ENCODE measurements at regions not wholly inside any gene's neighbourhood (a gene's known extent, or its start where the extent isn't known, plus 50 kb on each side); places are given as distances from the start of the nearest gene placed in this dataset.
"Not testable (repeated sequence)": the region's sequence is repeated elsewhere in the genome, so short reads cannot be mapped to it uniquely, and the experiment has no call there.

DNA sequence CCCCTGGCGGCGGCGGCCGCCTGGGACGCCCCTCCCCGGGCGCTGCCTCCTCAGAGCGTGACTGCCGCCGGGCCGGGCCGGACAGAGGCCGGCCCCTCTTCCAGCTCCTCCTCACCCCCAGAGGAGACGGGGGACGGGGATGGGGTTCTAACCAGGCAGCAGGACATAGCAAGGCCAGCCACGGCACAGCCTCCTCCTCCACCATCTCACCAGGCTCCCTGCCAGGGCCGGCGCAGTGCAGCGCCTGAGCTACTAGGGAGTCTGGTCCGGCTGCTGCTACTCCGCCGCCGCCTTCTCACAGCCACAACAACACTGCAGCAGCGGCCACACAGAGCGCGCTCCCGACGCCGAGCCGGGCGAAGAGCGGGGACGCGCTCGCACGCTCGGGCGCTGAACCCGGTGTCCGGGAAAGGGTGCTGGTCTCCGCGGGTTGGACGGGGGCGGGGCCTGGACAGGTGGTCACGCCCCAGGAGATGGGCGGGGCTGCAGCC is 112.3 kb downstream of the POTEC start:
- H2AFZ ChIP-seq (ENCODE audit: low read length); FAIRE-seq; H3K9me3 ChIP-seq (ENCODE audit: low read length); CTCF ChIA-PET (ENCODE audit: low intra/inter-chr PET ratio, low total read pairs); intact Hi-C loops (cut with micrococcal nuclease; ENCODE audit: unreplicated experiment); in situ Hi-C loops (cut with HindIII; ENCODE audit: extremely low pct_ligation_motif_present, low pct_unique_long_range_greater_than_20kb); H3K9ac ChIP-seq (ENCODE audit: insufficient read depth, low read depth, low read length); POLR2A ChIA-PET; H3K36me3 ChIP-seq (replicated peaks in 1 of 2; ENCODE audit: control insufficient read depth in 1 of 2, insufficient read depth in 2 of 2, low read length in 2 of 2); H4K20me1 ChIP-seq (ENCODE audit: insufficient read depth, low read length); H3K27me3 ChIP-seq (ENCODE audit: control insufficient read depth in 1 of 2, insufficient read depth in 2 of 2, low read length in 2 of 2); H3K27ac ChIP-seq (ENCODE audit: extremely low read length, insufficient read depth, low read length); H3K4me1 ChIP-seq (ENCODE audit: insufficient read depth, low read length); H3K79me2 ChIP-seq (ENCODE audit: insufficient read depth, low read length); BruUV-seq (replicated peaks): not testable (repeated sequence)
- TF ChIP-seq, protein P1, sequence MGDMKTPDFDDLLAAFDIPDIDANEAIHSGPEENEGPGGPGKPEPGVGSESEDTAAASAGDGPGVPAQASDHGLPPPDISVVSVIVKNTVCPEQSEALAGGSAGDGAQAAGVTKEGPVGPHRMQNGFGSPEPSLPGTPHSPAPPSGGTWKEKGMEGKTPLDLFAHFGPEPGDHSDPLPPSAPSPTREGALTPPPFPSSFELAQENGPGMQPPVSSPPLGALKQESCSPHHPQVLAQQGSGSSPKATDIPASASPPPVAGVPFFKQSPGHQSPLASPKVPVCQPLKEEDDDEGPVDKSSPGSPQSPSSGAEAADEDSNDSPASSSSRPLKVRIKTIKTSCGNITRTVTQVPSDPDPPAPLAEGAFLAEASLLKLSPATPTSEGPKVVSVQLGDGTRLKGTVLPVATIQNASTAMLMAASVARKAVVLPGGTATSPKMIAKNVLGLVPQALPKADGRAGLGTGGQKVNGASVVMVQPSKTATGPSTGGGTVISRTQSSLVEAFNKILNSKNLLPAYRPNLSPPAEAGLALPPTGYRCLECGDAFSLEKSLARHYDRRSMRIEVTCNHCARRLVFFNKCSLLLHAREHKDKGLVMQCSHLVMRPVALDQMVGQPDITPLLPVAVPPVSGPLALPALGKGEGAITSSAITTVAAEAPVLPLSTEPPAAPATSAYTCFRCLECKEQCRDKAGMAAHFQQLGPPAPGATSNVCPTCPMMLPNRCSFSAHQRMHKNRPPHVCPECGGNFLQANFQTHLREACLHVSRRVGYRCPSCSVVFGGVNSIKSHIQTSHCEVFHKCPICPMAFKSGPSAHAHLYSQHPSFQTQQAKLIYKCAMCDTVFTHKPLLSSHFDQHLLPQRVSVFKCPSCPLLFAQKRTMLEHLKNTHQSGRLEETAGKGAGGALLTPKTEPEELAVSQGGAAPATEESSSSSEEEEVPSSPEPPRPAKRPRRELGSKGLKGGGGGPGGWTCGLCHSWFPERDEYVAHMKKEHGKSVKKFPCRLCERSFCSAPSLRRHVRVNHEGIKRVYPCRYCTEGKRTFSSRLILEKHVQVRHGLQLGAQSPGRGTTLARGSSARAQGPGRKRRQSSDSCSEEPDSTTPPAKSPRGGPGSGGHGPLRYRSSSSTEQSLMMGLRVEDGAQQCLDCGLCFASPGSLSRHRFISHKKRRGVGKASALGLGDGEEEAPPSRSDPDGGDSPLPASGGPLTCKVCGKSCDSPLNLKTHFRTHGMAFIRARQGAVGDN (CRISPR knock-in tag; IDR thresholded peaks at IDR 0.05) = peak; percentile 43
- TF ChIP-seq KDM2A (CRISPR knock-in tag; IDR thresholded peaks at IDR 0.05; ENCODE audit: borderline replicate concordance, low read depth) = peak; percentile 51; the same call in 1 of the 2 replicates
- TF ChIP-seq ZNF3 (CRISPR knock-in tag; IDR thresholded peaks at IDR 0.05) = peak; percentile 62; the same call in 1 of the 2 replicates
- TF ChIP-seq PHF8 (CRISPR knock-in tag; IDR thresholded peaks at IDR 0.05) = 0 out of 2 replicates have a peak, but pooled peaks have one; percentile 13
- TF ChIP-seq, protein P2, sequence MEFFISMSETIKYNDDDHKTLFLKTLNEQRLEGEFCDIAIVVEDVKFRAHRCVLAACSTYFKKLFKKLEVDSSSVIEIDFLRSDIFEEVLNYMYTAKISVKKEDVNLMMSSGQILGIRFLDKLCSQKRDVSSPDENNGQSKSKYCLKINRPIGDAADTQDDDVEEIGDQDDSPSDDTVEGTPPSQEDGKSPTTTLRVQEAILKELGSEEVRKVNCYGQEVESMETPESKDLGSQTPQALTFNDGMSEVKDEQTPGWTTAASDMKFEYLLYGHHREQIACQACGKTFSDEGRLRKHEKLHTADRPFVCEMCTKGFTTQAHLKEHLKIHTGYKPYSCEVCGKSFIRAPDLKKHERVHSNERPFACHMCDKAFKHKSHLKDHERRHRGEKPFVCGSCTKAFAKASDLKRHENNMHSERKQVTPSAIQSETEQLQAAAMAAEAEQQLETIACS (CRISPR knock-in tag; IDR thresholded peaks at IDR 0.05) = peak; percentile 91
- TF ChIP-seq SAP130 (CRISPR knock-in tag; IDR thresholded peaks at IDR 0.05; ENCODE audit: low read depth) = 0 out of 2 replicates have a peak, but pooled peaks have one; percentile 32
- TF ChIP-seq HNRNPLL (IDR thresholded peaks at IDR 0.05; ENCODE audit: low read depth, low read length, poor library complexity, severe bottlenecking) = peak; percentile 28
- TF ChIP-seq GABPB1 (CRISPR knock-in tag; IDR thresholded peaks at IDR 0.05) = peak; percentile 54; the same call in 1 of the 2 replicates
- TF ChIP-seq, protein P3, sequence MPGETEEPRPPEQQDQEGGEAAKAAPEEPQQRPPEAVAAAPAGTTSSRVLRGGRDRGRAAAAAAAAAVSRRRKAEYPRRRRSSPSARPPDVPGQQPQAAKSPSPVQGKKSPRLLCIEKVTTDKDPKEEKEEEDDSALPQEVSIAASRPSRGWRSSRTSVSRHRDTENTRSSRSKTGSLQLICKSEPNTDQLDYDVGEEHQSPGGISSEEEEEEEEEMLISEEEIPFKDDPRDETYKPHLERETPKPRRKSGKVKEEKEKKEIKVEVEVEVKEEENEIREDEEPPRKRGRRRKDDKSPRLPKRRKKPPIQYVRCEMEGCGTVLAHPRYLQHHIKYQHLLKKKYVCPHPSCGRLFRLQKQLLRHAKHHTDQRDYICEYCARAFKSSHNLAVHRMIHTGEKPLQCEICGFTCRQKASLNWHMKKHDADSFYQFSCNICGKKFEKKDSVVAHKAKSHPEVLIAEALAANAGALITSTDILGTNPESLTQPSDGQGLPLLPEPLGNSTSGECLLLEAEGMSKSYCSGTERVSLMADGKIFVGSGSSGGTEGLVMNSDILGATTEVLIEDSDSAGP (CRISPR knock-in tag; IDR thresholded peaks at IDR 0.05; ENCODE audit: borderline replicate concordance) = peak; percentile 38; the same call in 1 of the 2 replicates
- TF ChIP-seq, protein P4, sequence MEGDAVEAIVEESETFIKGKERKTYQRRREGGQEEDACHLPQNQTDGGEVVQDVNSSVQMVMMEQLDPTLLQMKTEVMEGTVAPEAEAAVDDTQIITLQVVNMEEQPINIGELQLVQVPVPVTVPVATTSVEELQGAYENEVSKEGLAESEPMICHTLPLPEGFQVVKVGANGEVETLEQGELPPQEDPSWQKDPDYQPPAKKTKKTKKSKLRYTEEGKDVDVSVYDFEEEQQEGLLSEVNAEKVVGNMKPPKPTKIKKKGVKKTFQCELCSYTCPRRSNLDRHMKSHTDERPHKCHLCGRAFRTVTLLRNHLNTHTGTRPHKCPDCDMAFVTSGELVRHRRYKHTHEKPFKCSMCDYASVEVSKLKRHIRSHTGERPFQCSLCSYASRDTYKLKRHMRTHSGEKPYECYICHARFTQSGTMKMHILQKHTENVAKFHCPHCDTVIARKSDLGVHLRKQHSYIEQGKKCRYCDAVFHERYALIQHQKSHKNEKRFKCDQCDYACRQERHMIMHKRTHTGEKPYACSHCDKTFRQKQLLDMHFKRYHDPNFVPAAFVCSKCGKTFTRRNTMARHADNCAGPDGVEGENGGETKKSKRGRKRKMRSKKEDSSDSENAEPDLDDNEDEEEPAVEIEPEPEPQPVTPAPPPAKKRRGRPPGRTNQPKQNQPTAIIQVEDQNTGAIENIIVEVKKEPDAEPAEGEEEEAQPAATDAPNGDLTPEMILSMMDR (CRISPR knock-in tag; IDR thresholded peaks at IDR 0.05) = peak; percentile 5; the same call in 1 of the 2 replicates
- TF ChIP-seq ZNF652 (CRISPR knock-in tag; IDR thresholded peaks at IDR 0.05; ENCODE audit: borderline replicate concordance, low read depth) = 0 out of 2 replicates have a peak, but pooled peaks have one; percentile 39
- peak; percentile 25; the same call in 1 of the 2 replicates for TF ChIP-seq ZNF768 (CRISPR knock-in tag; IDR thresholded peaks at IDR 0.05)
- Histone ChIP-seq H3K4me2 (ENCODE audit: low read depth, low read length) (peak overlapping the region; percentile 66), H3K4me3 (replicated peaks in 1 of 3; ENCODE audit: insufficient read depth in 1 of 3, low read depth in 2 of 3, low read length in 3 of 3) (peak overlapping the region; percentile 57 to 72 (median 66); a peak in 5 of 6 replicates)
- 1% methylated on average over 33 of the region's 46 CpGs for WGBS (ENCODE audit: low lambda C conversion rate)
- DNase-seq (ENCODE audit: low spot score) (peak; percentile 44), ATAC-seq (peak; percentile 35; the same call in 2 of the 3 replicates)
